ENCODE measurements at regions not wholly inside any gene's neighbourhood (a gene's known extent, or its start where the extent isn't known, plus 50 kb on each side); places are given as distances from the start of the nearest gene placed in this dataset.

GRCh38 chr6:74551896-74552295 is 654.0 kb downstream of the COL12A1 start:
- TF ChIP-seq USF1 (IDR thresholded peaks at IDR 0.05) (no peak), NFIC (IDR thresholded peaks at IDR 0.05) (no peak), MAX (IDR thresholded peaks at IDR 0.05) (no peak), TCF12 (IDR thresholded peaks at IDR 0.05; ENCODE audit: low read depth) (no peak), CEBPB (IDR thresholded peaks at IDR 0.05) (no peak), CREB1 (IDR thresholded peaks at IDR 0.05; ENCODE audit: low read depth) (no peak)

All from Ishikawa (cell line).